ENCODE measurements at regions not wholly inside any gene's neighbourhood (a gene's known extent, or its start where the extent isn't known, plus 50 kb on each side); places are given as distances from the start of the nearest gene placed in this dataset.

DNA sequence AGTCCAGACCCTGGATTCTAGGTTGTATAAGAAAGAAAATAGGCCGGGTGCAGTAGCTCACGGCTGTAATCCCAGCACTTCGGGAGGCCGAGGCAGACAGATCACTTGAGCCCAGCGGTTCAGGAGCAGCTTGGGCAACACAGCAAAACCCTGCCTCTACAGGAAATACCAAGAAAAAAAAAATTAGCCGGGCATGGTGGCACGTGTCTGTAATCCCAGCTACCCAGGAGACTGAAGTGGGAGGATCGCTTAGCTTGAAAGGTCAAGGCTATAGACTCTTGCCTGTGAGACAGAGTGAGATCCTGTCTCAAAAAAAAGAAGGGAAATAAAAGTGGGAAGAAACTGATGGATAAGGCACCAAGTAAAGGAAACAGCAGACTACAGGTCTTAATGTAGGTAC, 287.9 kb upstream of the KLF14 start:
- H3K27me3 ChIP-seq (replicated peaks in 2 of 5; ENCODE audit: control insufficient read depth in 4 of 5, insufficient read depth in 5 of 5, low read length in 4 of 5), result no peaks in the 10 kb centered on the region
- 61% methylated on average over 5 of the region's 8 CpGs for WGBS (ENCODE audit: insufficient coverage)
- no peak for DNase-seq
- no peak overlapping the region for H3K27ac ChIP-seq (ENCODE audit: insufficient read depth in 1 of 2, low read depth in 1 of 2, low read length in 2 of 2, poor library complexity in 1 of 2, severe bottlenecking in 2 of 2)
- H3K9me3 ChIP-seq (ENCODE audit: control extremely low read depth in 1 of 5, control insufficient read depth in 4 of 5, insufficient read depth in 2 of 5, low read depth in 1 of 5, low read length in 4 of 5), result no peaks in the 10 kb centered on the region
- H3K4me3 ChIP-seq (ENCODE audit: control insufficient read depth in 1 of 7, extremely low read depth in 1 of 7, insufficient read depth in 4 of 7, low read depth in 2 of 7, low read length in 6 of 7), result peak overlapping the region in 1 of 7 experiments; percentile 0
- peaks cover 5 to 25% (median 23%) of the 10 kb centered on the region in 4 experiments for H3K4me1 ChIP-seq (ENCODE audit: control extremely low read depth in 1 of 4, control insufficient read depth in 4 of 4, insufficient read depth in 4 of 4, low read length in 3 of 4)
- CTCF ChIA-PET, result interaction anchor here (1.3 kb wide), 1 partner anchor 19 kb away, joined by 4 read pairs; no protein-coding TSS in a partner anchor
- peaks cover 0 to 3% (median 0%) of the 10 kb centered on the region in 4 experiments for H3K36me3 ChIP-seq (ENCODE audit: control insufficient read depth in 4 of 4, insufficient read depth in 4 of 4, low read length in 3 of 4)
- POLR2A ChIA-PET, result no interaction called here

DNA sequence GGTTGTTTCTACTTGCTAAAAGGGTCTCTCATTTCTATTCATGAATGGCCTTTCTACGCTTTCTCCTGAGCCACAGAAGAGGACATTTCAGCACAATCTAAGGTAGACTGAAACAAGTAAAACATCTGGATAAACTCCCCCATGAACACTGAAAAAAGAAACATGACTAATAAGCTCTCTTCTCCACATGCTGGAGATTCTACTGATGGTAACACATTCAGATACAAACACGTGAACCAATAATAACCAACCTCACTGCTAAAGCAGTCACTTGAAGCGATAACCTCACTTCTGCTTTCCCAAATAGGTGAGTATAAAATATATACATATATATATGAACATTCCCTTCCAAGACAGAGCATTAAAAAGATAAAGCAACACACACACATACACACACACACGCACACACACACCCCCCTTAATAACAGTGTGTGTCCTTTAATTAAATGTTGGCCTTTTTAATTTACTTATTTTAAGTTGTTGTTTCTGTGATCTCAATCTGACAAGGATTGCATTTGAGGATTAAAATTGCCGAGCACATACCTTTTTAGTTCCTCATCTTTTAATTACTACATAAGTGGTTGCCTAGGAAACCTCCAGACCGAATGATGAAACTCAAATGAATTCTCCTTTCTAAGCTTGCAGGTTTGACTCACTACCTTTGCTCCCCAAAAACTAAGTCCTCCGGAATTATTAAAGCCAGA, 292.4 kb upstream of the KLF14 start:
- peaks cover 0 to 3% (median 2%) of the 10 kb centered on the region in 4 experiments for H3K36me3 ChIP-seq (ENCODE audit: control insufficient read depth in 4 of 4, insufficient read depth in 4 of 4, low read length in 3 of 4)
- WGBS (ENCODE audit: insufficient coverage), result 50% methylated on average over 2 of the region's 7 CpGs
- peak; percentile 45 to 85 (median 82) for DNase-seq
- no peaks in the 10 kb centered on the region for H3K9me3 ChIP-seq (ENCODE audit: control extremely low read depth in 1 of 5, control insufficient read depth in 4 of 5, insufficient read depth in 2 of 5, low read depth in 1 of 5, low read length in 4 of 5)
- H3K27ac ChIP-seq (ENCODE audit: insufficient read depth in 1 of 2, low read depth in 1 of 2, low read length in 2 of 2, poor library complexity in 1 of 2, severe bottlenecking in 2 of 2), result peak overlapping the region in 1 of 2 experiments; percentile 56
- no peaks in the 10 kb centered on the region for H3K27me3 ChIP-seq (replicated peaks in 2 of 5; ENCODE audit: control insufficient read depth in 4 of 5, insufficient read depth in 5 of 5, low read length in 4 of 5)
- ChIA-PET CTCF (interaction anchor here (0.6 to 3.5 kb wide), 9 partner anchors 10 to 132 kb away, joined by 3 to 12 read pairs (median 4); no protein-coding TSS in a partner anchor), POLR2A (interaction anchor here (1.1 kb wide), 1 partner anchor 18 kb away, joined by 3 read pairs; no protein-coding TSS in a partner anchor)
- peaks cover 5 to 55% (median 31%) of the 10 kb centered on the region in 4 experiments for H3K4me1 ChIP-seq (ENCODE audit: control extremely low read depth in 1 of 4, control insufficient read depth in 4 of 4, insufficient read depth in 4 of 4, low read length in 3 of 4)
- no peak overlapping the region for H3K4me3 ChIP-seq (ENCODE audit: control insufficient read depth in 1 of 7, extremely low read depth in 1 of 7, insufficient read depth in 4 of 7, low read depth in 2 of 7, low read length in 6 of 7)

DNA sequence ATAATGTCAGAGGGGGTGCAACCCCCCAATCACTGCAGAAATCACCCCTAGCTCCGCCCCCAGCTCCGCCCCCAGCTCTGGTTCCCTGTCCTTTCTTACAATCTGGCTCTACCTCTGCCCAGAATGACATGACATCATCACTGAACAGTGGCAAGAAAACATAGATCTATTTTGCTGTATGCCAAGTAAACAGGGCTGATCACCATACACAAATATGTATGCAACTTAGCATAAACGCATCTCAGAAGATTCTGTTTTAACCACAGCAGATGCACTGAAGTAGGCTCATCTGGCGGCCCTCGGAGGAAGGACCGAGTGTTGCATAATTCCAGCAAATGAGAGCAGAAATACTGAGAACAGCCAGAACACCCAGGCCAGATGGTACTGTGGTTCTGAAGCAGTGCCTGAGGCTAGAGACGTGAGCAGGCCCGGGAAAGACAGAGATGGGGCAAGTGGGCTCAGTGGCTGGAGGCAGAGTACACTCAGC, 293.3 kb upstream of the KLF14 start:
- DNase-seq, result peak in 2 of 3 donors; percentile 86 to 87
- peaks cover 5 to 51% (median 25%) of the 10 kb centered on the region in 4 experiments for H3K4me1 ChIP-seq (ENCODE audit: control extremely low read depth in 1 of 4, control insufficient read depth in 4 of 4, insufficient read depth in 4 of 4, low read length in 3 of 4)
- H3K27ac ChIP-seq (ENCODE audit: insufficient read depth in 1 of 2, low read depth in 1 of 2, low read length in 2 of 2, poor library complexity in 1 of 2, severe bottlenecking in 2 of 2), result peak overlapping the region; percentile 27 to 50
- no peak overlapping the region for H3K4me3 ChIP-seq (ENCODE audit: control insufficient read depth in 1 of 7, extremely low read depth in 1 of 7, insufficient read depth in 4 of 7, low read depth in 2 of 7, low read length in 6 of 7)
- ChIA-PET CTCF (interaction anchor here (0.6 to 3.5 kb wide), 10 partner anchors 11 to 130 kb away, joined by 3 to 12 read pairs (median 4); no protein-coding TSS in a partner anchor), POLR2A (interaction anchor here (1.0 kb wide), 1 partner anchor 46 kb away, joined by 3 read pairs; no protein-coding TSS in a partner anchor)
- H3K36me3 ChIP-seq (ENCODE audit: control insufficient read depth in 4 of 4, insufficient read depth in 4 of 4, low read length in 3 of 4), result peaks cover 0 to 3% (median 2%) of the 10 kb centered on the region in 4 experiments
- H3K27me3 ChIP-seq (replicated peaks in 2 of 5; ENCODE audit: control insufficient read depth in 4 of 5, insufficient read depth in 5 of 5, low read length in 4 of 5), result no peaks in the 10 kb centered on the region
- H3K9me3 ChIP-seq (ENCODE audit: control extremely low read depth in 1 of 5, control insufficient read depth in 4 of 5, insufficient read depth in 2 of 5, low read depth in 1 of 5, low read length in 4 of 5), result no peaks in the 10 kb centered on the region
- WGBS (ENCODE audit: insufficient coverage), result 35% methylated on average over 6 of the region's 8 CpGs

GRCh38 chr7:131028295-131028694, 294.3 kb upstream of the KLF14 start:
- DNase-seq, result no peak
- POLR2A ChIA-PET, result interaction anchor here (1.0 kb wide), 1 partner anchor 47 kb away, joined by 3 read pairs; no protein-coding TSS in a partner anchor
- H3K36me3 ChIP-seq (ENCODE audit: control insufficient read depth in 4 of 4, insufficient read depth in 4 of 4, low read length in 3 of 4), result peaks cover 0 to 3% (median 1%) of the 10 kb centered on the region in 4 experiments
- H3K9me3 ChIP-seq (ENCODE audit: control extremely low read depth in 1 of 5, control insufficient read depth in 4 of 5, insufficient read depth in 2 of 5, low read depth in 1 of 5, low read length in 4 of 5), result no peaks in the 10 kb centered on the region
- CTCF ChIA-PET, result interaction anchor here (0.7 to 3.5 kb wide), 8 partner anchors 10 to 418 kb away, joined by 3 to 12 read pairs (median 4); no protein-coding TSS in a partner anchor
- H3K4me3 ChIP-seq (ENCODE audit: control insufficient read depth in 1 of 7, extremely low read depth in 1 of 7, insufficient read depth in 4 of 7, low read depth in 2 of 7, low read length in 6 of 7), result no peak overlapping the region
- peaks cover 5 to 51% (median 25%) of the 10 kb centered on the region in 4 experiments for H3K4me1 ChIP-seq (ENCODE audit: control extremely low read depth in 1 of 4, control insufficient read depth in 4 of 4, insufficient read depth in 4 of 4, low read length in 3 of 4)
- no peaks in the 10 kb centered on the region for H3K27me3 ChIP-seq (replicated peaks in 2 of 5; ENCODE audit: control insufficient read depth in 4 of 5, insufficient read depth in 5 of 5, low read length in 4 of 5)
- WGBS (ENCODE audit: insufficient coverage), result 86% methylated on average over 1 of the region's 2 CpGs
- H3K27ac ChIP-seq (ENCODE audit: insufficient read depth in 1 of 2, low read depth in 1 of 2, low read length in 2 of 2, poor library complexity in 1 of 2, severe bottlenecking in 2 of 2), result no peak overlapping the region

- Histone ChIP-seq H3K36me3 (ENCODE audit: control insufficient read depth in 4 of 4, insufficient read depth in 4 of 4, low read length in 3 of 4) (peaks cover 0 to 3% (median 0%) of the 10 kb centered on the region in 4 experiments), H3K4me3 (ENCODE audit: control insufficient read depth in 1 of 7, extremely low read depth in 1 of 7, insufficient read depth in 4 of 7, low read depth in 2 of 7, low read length in 6 of 7) (no peak overlapping the region), H3K27ac (ENCODE audit: insufficient read depth in 1 of 2, low read depth in 1 of 2, low read length in 2 of 2, poor library complexity in 1 of 2, severe bottlenecking in 2 of 2) (no peak overlapping the region), H3K4me1 (ENCODE audit: control extremely low read depth in 1 of 4, control insufficient read depth in 4 of 4, insufficient read depth in 4 of 4, low read length in 3 of 4) (peaks cover 5 to 51% (median 25%) of the 10 kb centered on the region in 4 experiments), H3K9me3 (ENCODE audit: control extremely low read depth in 1 of 5, control insufficient read depth in 4 of 5, insufficient read depth in 2 of 5, low read depth in 1 of 5, low read length in 4 of 5) (no peaks in the 10 kb centered on the region), H3K27me3 (replicated peaks in 2 of 5; ENCODE audit: control insufficient read depth in 4 of 5, insufficient read depth in 5 of 5, low read length in 4 of 5) (no peaks in the 10 kb centered on the region)
- DNase-seq, result no peak
- CTCF ChIA-PET, result interaction anchor here (1.0 to 3.5 kb wide), 6 partner anchors 9 to 132 kb away, joined by 3 to 12 read pairs (median 5); no protein-coding TSS in a partner anchor
- POLR2A ChIA-PET, result interaction anchor here (1.2 kb wide), 1 partner anchor 19 kb away, joined by 3 read pairs; no protein-coding TSS in a partner anchor
These were observed 295.0 kb upstream of the KLF14 start for GRCh38 chr7:131029002-131029401.

GRCh38 chr7:131031099-131031868, 296.4 kb upstream of the MKLN1 start:
- H3K4me1 ChIP-seq (ENCODE audit: control extremely low read depth in 1 of 4, control insufficient read depth in 4 of 4, insufficient read depth in 4 of 4, low read length in 3 of 4), result peaks cover under 1 to 45% (median 27%) of the 10 kb centered on the region in 4 experiments
- no peak for DNase-seq
- H3K27me3 ChIP-seq (replicated peaks in 2 of 5; ENCODE audit: control insufficient read depth in 4 of 5, insufficient read depth in 5 of 5, low read length in 4 of 5), result no peaks in the 10 kb centered on the region
- H3K9me3 ChIP-seq (ENCODE audit: control extremely low read depth in 1 of 5, control insufficient read depth in 4 of 5, insufficient read depth in 2 of 5, low read depth in 1 of 5, low read length in 4 of 5), result no peaks in the 10 kb centered on the region
- CTCF ChIA-PET, result interaction anchor here (1.3 to 2.0 kb wide), 2 partner anchors 135 to 137 kb away, joined by 3 to 8 read pairs; no protein-coding TSS in a partner anchor
- H3K27ac ChIP-seq (ENCODE audit: insufficient read depth in 1 of 2, low read depth in 1 of 2, low read length in 2 of 2, poor library complexity in 1 of 2, severe bottlenecking in 2 of 2), result no peak overlapping the region
- 60% methylated on average over 1 of the region's 7 CpGs for WGBS (ENCODE audit: insufficient coverage)
- H3K36me3 ChIP-seq (ENCODE audit: control insufficient read depth in 4 of 4, insufficient read depth in 4 of 4, low read length in 3 of 4), result peaks cover 0 to 3% (median 0%) of the 10 kb centered on the region in 4 experiments
- POLR2A ChIA-PET, result no interaction called here
- no peak overlapping the region for H3K4me3 ChIP-seq (ENCODE audit: control insufficient read depth in 1 of 7, extremely low read depth in 1 of 7, insufficient read depth in 4 of 7, low read depth in 2 of 7, low read length in 6 of 7)
